Upper lobe of right lung (tissue), 1 donor: ENCODE measurements at regions not wholly inside any gene's neighbourhood (a gene's known extent, or its start where the extent isn't known, plus 50 kb on each side); places are given as distances from the start of the nearest gene placed in this dataset.

Experiments used
- ATAC-seq: fragments of 200-7000 bp; cut with Tn5 transposase; one replicate; pipeline ENCODE4 v1.9.1; 2020; ENCODE audit warnings: mild to moderate bottlenecking, moderate library complexity
- DNase-seq: peaks from one replicate; pipeline ENCODE4 v3.0.0-alpha.2; 2020
- H3K27ac ChIP-seq: fragments of 200-600 bp; one replicate; pipeline ENCODE4 v1.8.0; 2022
- H3K27me3 ChIP-seq: fragments of 200-600 bp; one replicate; pipeline ENCODE4 v1.8.0; 2022; ENCODE audit warnings: mild to moderate bottlenecking
- H3K36me3 ChIP-seq: fragments of 200-600 bp; one replicate; pipeline ENCODE4 v1.8.0; 2022
- H3K4me1 ChIP-seq: fragments of 200-600 bp; one replicate; pipeline ENCODE4 v1.8.0; 2022
- H3K4me3 ChIP-seq: fragments of 200-600 bp; one replicate; pipeline ENCODE4 v1.8.0; 2022; ENCODE audit warnings: mild to moderate bottlenecking
- H3K9me3 ChIP-seq: fragments of 200-600 bp; one replicate; pipeline ENCODE4 v1.8.0; 2022
- CTCF ChIP-seq: fragments of 200-600 bp; IDR thresholded peaks from one replicate; pipeline ENCODE4 v1.8.0; 2022; ENCODE audit warnings: antibody characterized with exemption
- intact Hi-C: fragments of 100-400 bp; cut with DNase I; formaldehyde crosslinking; loops from one replicate; pipeline ENCODE4 v1.11.0; 2022
- donor health status: DM: no; HTN: yes; CAD: no; lungs with severe emphysema.

GRCh38 chr5:16321284-16321683 is 141.7 kb upstream of the MARCHF11 start:
- no peaks in the 10 kb centered on the region for H3K36me3 ChIP-seq
- intact Hi-C loops, result no loop called here
- no peak for DNase-seq
- no peak for ATAC-seq
- no peak overlapping the region for H3K4me3 ChIP-seq
- no peaks in the 10 kb centered on the region for H3K9me3 ChIP-seq
- H3K27me3 ChIP-seq, result no peaks in the 10 kb centered on the region
- no peak overlapping the region for H3K27ac ChIP-seq
- TF ChIP-seq CTCF, result no peak
- H3K4me1 ChIP-seq, result no peaks in the 10 kb centered on the region

- no peak for TF ChIP-seq CTCF
- no peaks in the 10 kb centered on the region for H3K36me3 ChIP-seq
- intact Hi-C loops, result no loop called here
- DNase-seq (no peak), ATAC-seq (no peak)
- H3K27ac ChIP-seq, result no peak overlapping the region
- no peaks in the 10 kb centered on the region for H3K27me3 ChIP-seq
- H3K9me3 ChIP-seq, result no peaks in the 10 kb centered on the region
- no peaks in the 10 kb centered on the region for H3K4me1 ChIP-seq
- H3K4me3 ChIP-seq, result no peak overlapping the region
Observed at GRCh38 chr5:16315501-16315900, 135.9 kb upstream of the MARCHF11 start.

GRCh38 chr5:16313761-16314160 is 134.2 kb upstream of the MARCHF11 start:
- DNase-seq (no peak), ATAC-seq (no peak)
- Histone ChIP-seq H3K27ac (no peak overlapping the region), H3K4me1 (no peaks in the 10 kb centered on the region), H3K27me3 (no peaks in the 10 kb centered on the region), H3K9me3 (no peaks in the 10 kb centered on the region), H3K36me3 (no peaks in the 10 kb centered on the region), H3K4me3 (no peak overlapping the region)
- intact Hi-C loops, result no loop called here
- TF ChIP-seq CTCF, result no peak

- Histone ChIP-seq H3K4me1 (no peaks in the 10 kb centered on the region), H3K27me3 (no peaks in the 10 kb centered on the region), H3K36me3 (no peaks in the 10 kb centered on the region), H3K4me3 (no peak overlapping the region), H3K27ac (no peak overlapping the region), H3K9me3 (no peaks in the 10 kb centered on the region)
- no peak for ATAC-seq
- intact Hi-C loops, result no loop called here
- DNase-seq, result no peak
- no peak for TF ChIP-seq CTCF
Observed at GRCh38 chr5:16312785-16313184, 133.2 kb upstream of the MARCHF11 start.

GRCh38 chr5:16311666-16312065 is 132.1 kb upstream of the MARCHF11 start:
- no peak for DNase-seq
- H3K27me3 ChIP-seq, result no peaks in the 10 kb centered on the region
- H3K4me1 ChIP-seq, result no peaks in the 10 kb centered on the region
- TF ChIP-seq CTCF, result no peak
- ATAC-seq, result no peak
- no peak overlapping the region for H3K27ac ChIP-seq
- H3K36me3 ChIP-seq, result no peaks in the 10 kb centered on the region
- intact Hi-C loops, result no loop called here
- no peak overlapping the region for H3K4me3 ChIP-seq
- no peaks in the 10 kb centered on the region for H3K9me3 ChIP-seq

- Histone ChIP-seq H3K27ac (no peak overlapping the region), H3K4me1 (no peaks in the 10 kb centered on the region), H3K9me3 (no peaks in the 10 kb centered on the region), H3K27me3 (no peaks in the 10 kb centered on the region), H3K4me3 (no peak overlapping the region), H3K36me3 (no peaks in the 10 kb centered on the region)
- ATAC-seq, result no peak
- no peak for DNase-seq
- intact Hi-C loops, result no loop called here
- TF ChIP-seq CTCF, result no peak
Observed at GRCh38 chr5:16306812-16307211, 127.2 kb upstream of the MARCHF11 start.
